Common myeloid progenitor, CD34-positive (primary cell): ENCODE measurements at regions not wholly inside any gene's neighbourhood (a gene's known extent, or its start where the extent isn't known, plus 50 kb on each side); places are given as distances from the start of the nearest gene placed in this dataset.

Experiments
- CTCF ChIA-PET: fragments of 350-600 bp; sonication (Branson Sonifier 250); formaldehyde crosslinking; loops from one replicate; lab custom pipeline; 2021; ENCODE audit warnings: antibody characterized with exemption; lab: Charles Lee
- POLR2A ChIA-PET: fragments of 350-600 bp; sonication (Branson Sonifier 250); formaldehyde crosslinking; loops from one replicate; lab custom pipeline; 2021; ENCODE audit warnings: antibody characterized with exemption; lab: Charles Lee
- DNase-seq, 3 donors: peaks; one replicate each; pipeline versions ENCODE4 v3.0.0 to v3.0.0-alpha.2; 2013
- H3K27ac ChIP-seq, 2 experiments: 1 replicate in 1 of 2; 2 replicates in 1 of 2; pipeline ENCODE4 v1.7.0; 2013; ENCODE audit warnings: inconsistent platforms in 2 of 2, low read length in 2 of 2, mild to moderate bottlenecking in 2 of 2, low read depth in 1 of 2, moderate library complexity in 1 of 2; ENCODE audit not compliant: severe bottlenecking in 2 of 2, insufficient read depth in 1 of 2, poor library complexity in 1 of 2
- H3K27me3 ChIP-seq, 5 experiments: replicated peaks in 2 of 5; 1 replicate in 3 of 5; 2 replicates in 2 of 5; pipeline versions ENCODE4 v1.6.1 to v1.7.0; 2013; ENCODE audit warnings: low read length in 4 of 5, mild to moderate bottlenecking in 2 of 5, moderate library complexity in 2 of 5, inconsistent platforms in 1 of 5; ENCODE audit not compliant: insufficient read depth in 5 of 5, control insufficient read depth in 4 of 5
- H3K36me3 ChIP-seq, 4 experiments: 1 replicate in 2 of 4; 2 replicates in 2 of 4; pipeline versions ENCODE4 v1.6.1 to v1.7.0; 2013; ENCODE audit warnings: low read length in 3 of 4, control low read depth in 1 of 4, mild to moderate bottlenecking in 1 of 4; ENCODE audit not compliant: control insufficient read depth in 4 of 4, insufficient read depth in 4 of 4
- H3K4me1 ChIP-seq, 4 experiments: 1 replicate in 3 of 4; 2 replicates in 1 of 4; pipeline versions ENCODE4 v1.6.1 to v1.7.1; 2013; ENCODE audit warnings: low read length in 3 of 4, mild to moderate bottlenecking in 3 of 4, control low read depth in 1 of 4, inconsistent platforms in 1 of 4, moderate library complexity in 1 of 4; ENCODE audit not compliant: control insufficient read depth in 4 of 4, insufficient read depth in 4 of 4; ENCODE audit errors: control extremely low read depth in 1 of 4
- H3K4me3 ChIP-seq, 7 experiments: 1 replicate in 4 of 7; 2 replicates in 3 of 7; pipeline versions ENCODE4 v1.5.1 to v1.7.0; 2013; ENCODE audit warnings: mild to moderate bottlenecking in 7 of 7, low read length in 6 of 7, moderate library complexity in 6 of 7, inconsistent platforms in 2 of 7, low read depth in 2 of 7, control low read depth in 1 of 7; ENCODE audit not compliant: insufficient read depth in 4 of 7, control insufficient read depth in 1 of 7; ENCODE audit errors: extremely low read depth in 1 of 7
- H3K9me3 ChIP-seq, 5 experiments: 1 replicate in 4 of 5; 2 replicates in 1 of 5; pipeline versions ENCODE4 v1.6.1 to v1.7.1; 2013; ENCODE audit warnings: low read length in 4 of 5, mild to moderate bottlenecking in 2 of 5, inconsistent platforms in 1 of 5, low read depth in 1 of 5, moderate library complexity in 1 of 5; ENCODE audit not compliant: control insufficient read depth in 4 of 5, insufficient read depth in 2 of 5; ENCODE audit errors: control extremely low read depth in 1 of 5
- WGBS: methylation state at CpG from one replicate; pipeline ENCODE4 v1.1.5; 2013; ENCODE audit not compliant: insufficient coverage; 5-methylcytosine and 5-hydroxymethylcytosine counted together

DNA sequence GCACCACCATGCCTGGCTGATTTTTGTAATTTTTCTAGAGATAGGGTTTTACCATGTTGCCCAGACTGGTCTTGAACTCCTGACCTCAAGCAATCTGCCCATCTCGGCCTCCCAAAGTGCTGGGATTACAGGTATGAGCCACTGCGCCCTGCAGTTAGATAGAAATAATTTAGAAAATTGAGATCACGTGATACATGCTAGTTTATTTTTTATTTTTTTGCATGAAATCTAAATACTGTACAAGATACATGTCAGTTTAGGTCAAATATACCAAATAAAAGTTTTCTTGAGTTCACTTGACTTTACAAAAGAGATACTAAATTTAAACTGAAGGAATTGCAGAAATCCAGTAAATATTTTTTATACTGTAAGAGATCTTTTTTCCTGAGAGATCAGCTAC, 304.2 kb downstream of the YTHDC2 start:
- no peak for DNase-seq
- ChIA-PET POLR2A (no interaction called here), CTCF (no interaction called here)
- Histone ChIP-seq H3K9me3 (no peaks in the 10 kb centered on the region), H3K27me3 (no peaks in the 10 kb centered on the region), H3K27ac (no peak overlapping the region), H3K4me1 (no peaks in the 10 kb centered on the region), H3K36me3 (no peaks in the 10 kb centered on the region), H3K4me3 (no peak overlapping the region)
- no CpG with 5 or more reads among the region's 3 CpGs for WGBS

GRCh38 chr5:113823696-113824095, 310.2 kb downstream of the YTHDC2 start:
- POLR2A ChIA-PET = no interaction called here
- Histone ChIP-seq H3K27ac (no peak overlapping the region), H3K36me3 (no peaks in the 10 kb centered on the region), H3K9me3 (no peaks in the 10 kb centered on the region), H3K27me3 (no peaks in the 10 kb centered on the region), H3K4me3 (no peak overlapping the region), H3K4me1 (no peaks in the 10 kb centered on the region)
- CTCF ChIA-PET = interaction anchor here (0.6 kb wide), 1 partner anchor 1155 kb away, joined by 3 read pairs; no protein-coding TSS in a partner anchor
- no CpG with 5 or more reads among the region's 3 CpGs for WGBS
- no peak for DNase-seq

DNA sequence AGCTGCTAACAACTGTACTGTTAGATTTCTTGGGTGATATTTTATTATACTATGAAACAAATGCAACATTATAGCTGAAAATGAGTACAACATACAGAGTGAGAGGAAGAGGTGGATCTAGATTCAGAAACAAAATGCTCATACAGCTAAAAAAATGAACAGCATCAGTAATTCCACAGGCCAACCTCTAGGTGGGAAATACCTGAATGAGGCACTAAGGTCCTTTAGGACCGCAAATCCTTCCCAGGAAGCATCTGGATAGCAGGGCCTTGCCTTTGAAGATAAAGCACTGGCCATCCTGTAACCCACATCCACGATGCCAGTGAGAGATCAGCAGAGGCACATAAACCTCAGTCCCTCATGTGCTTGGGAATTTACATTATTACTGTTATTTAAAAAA, 310.8 kb downstream of the YTHDC2 start:
- no peaks in the 10 kb centered on the region for H3K27me3 ChIP-seq
- no peak overlapping the region for H3K27ac ChIP-seq
- POLR2A ChIA-PET = no interaction called here
- WGBS = no CpG with 5 or more reads among the region's 2 CpGs
- CTCF ChIA-PET = no interaction called here
- H3K36me3 ChIP-seq = no peaks in the 10 kb centered on the region
- no peak overlapping the region for H3K4me3 ChIP-seq
- DNase-seq = no peak
- H3K9me3 ChIP-seq = no peaks in the 10 kb centered on the region
- H3K4me1 ChIP-seq = no peaks in the 10 kb centered on the region

GRCh38 chr5:113825176-113825575, 311.7 kb downstream of the YTHDC2 start:
- CTCF ChIA-PET = interaction anchor here (1.3 kb wide), 1 partner anchor 19 kb away, joined by 3 read pairs; no protein-coding TSS in a partner anchor
- DNase-seq = no peak
- Histone ChIP-seq H3K4me3 (no peak overlapping the region), H3K9me3 (no peaks in the 10 kb centered on the region), H3K27ac (no peak overlapping the region), H3K4me1 (no peaks in the 10 kb centered on the region), H3K36me3 (no peaks in the 10 kb centered on the region), H3K27me3 (no peaks in the 10 kb centered on the region)
- POLR2A ChIA-PET = no interaction called here

DNA sequence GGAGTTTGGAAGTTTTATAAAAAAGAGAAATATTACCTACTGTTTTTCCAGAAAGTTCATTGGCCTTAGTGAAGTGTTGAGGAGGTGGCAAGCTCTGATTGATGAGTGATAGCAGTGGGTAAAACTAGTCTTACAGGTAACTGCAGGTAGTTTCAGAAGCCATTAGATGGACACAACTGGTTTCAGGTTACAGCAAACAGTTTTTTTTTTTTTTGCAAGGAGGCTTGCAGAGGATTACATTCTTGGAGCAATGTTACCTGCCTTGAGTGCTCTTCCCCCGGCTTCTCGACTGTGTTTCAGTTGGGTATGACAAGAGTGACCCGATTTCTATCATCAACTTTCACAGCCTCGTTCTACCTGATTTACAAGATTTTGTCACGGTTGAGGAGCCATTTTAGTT, 333.4 kb downstream of the YTHDC2 start:
- no CpG with 5 or more reads among the region's 5 CpGs for WGBS
- H3K27ac ChIP-seq = no peak overlapping the region
- no peaks in the 10 kb centered on the region for H3K36me3 ChIP-seq
- CTCF ChIA-PET = no interaction called here
- H3K4me1 ChIP-seq = no peaks in the 10 kb centered on the region
- no peak for DNase-seq
- H3K27me3 ChIP-seq = no peaks in the 10 kb centered on the region
- H3K9me3 ChIP-seq = no peaks in the 10 kb centered on the region
- no peak overlapping the region for H3K4me3 ChIP-seq
- POLR2A ChIA-PET = no interaction called here

DNA sequence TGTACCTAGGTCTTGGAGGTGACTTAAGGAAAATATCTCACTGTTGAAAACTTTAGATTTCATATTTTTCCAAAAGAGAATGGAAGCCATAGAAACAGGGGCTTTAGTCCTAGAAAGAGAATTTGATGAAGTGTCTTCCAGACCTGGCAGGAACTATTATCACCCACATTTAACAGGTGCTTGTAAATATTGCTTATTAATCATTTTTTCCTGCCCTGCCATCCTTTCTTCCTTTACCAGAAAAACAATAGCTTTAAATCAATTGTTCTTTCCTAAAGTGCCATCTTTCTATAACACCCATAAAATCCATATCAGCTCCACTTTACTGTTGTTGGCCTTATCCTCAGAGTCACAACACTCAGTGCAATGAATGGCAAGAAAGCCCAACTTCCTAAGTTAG, 350.9 kb downstream of the YTHDC2 start:
- ChIA-PET CTCF (no interaction called here), POLR2A (no interaction called here)
- Histone ChIP-seq H3K36me3 (no peaks in the 10 kb centered on the region), H3K27me3 (no peaks in the 10 kb centered on the region), H3K4me1 (no peaks in the 10 kb centered on the region), H3K9me3 (peaks cover 0 to 3% (median 0%) of the 10 kb centered on the region in 5 experiments), H3K27ac (no peak overlapping the region), H3K4me3 (no peak overlapping the region)
- DNase-seq = no peak

DNA sequence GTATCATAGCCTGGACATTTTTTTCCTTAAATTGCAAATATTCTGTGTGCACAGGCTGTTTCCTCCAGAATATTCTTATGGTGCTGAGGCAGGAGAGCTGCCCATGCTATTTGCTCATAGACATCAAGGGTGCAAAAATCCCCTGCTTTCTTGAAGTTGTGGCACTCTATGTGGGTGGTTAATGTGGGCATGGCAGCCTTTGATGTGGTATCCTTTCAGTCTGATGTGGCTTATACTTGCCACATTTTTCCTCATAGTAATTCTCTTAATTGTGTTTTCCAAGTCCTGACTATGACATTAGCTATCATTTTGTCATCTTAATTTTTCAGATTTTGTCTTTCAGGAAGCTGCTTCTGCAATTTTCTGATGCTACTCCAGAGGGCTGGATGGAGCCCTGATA, 353.3 kb downstream of the YTHDC2 start:
- no peak for DNase-seq
- H3K36me3 ChIP-seq = no peaks in the 10 kb centered on the region
- CTCF ChIA-PET = no interaction called here
- H3K27ac ChIP-seq = no peak overlapping the region
- H3K4me3 ChIP-seq = no peak overlapping the region
- no peaks in the 10 kb centered on the region for H3K9me3 ChIP-seq
- POLR2A ChIA-PET = no interaction called here
- no peaks in the 10 kb centered on the region for H3K4me1 ChIP-seq
- H3K27me3 ChIP-seq = no peaks in the 10 kb centered on the region
